HL-60 (cell line): ENCODE measurements at regions not wholly inside any gene's neighbourhood (a gene's known extent, or its start where the extent isn't known, plus 50 kb on each side); places are given as distances from the start of the nearest gene placed in this dataset.

Experiments used
- POLR2AphosphoS5 ChIP-seq: IDR thresholded peaks from 2 replicates; pipeline ENCODE4 v1.6.1; 2012; ENCODE audit warnings: low read depth
- TF ChIP-seq, protein P1 (sequence below): IDR thresholded peaks from one replicate; pipeline ENCODE4 v1.5.1; 2011; ENCODE audit warnings: low read length, control low read depth, inconsistent platforms; ENCODE audit not compliant: insufficient read depth

GRCh38 chr15:81752546-81752942 lies 293.3 kb downstream of the MEX3B start:
- TF ChIP-seq, protein P1, sequence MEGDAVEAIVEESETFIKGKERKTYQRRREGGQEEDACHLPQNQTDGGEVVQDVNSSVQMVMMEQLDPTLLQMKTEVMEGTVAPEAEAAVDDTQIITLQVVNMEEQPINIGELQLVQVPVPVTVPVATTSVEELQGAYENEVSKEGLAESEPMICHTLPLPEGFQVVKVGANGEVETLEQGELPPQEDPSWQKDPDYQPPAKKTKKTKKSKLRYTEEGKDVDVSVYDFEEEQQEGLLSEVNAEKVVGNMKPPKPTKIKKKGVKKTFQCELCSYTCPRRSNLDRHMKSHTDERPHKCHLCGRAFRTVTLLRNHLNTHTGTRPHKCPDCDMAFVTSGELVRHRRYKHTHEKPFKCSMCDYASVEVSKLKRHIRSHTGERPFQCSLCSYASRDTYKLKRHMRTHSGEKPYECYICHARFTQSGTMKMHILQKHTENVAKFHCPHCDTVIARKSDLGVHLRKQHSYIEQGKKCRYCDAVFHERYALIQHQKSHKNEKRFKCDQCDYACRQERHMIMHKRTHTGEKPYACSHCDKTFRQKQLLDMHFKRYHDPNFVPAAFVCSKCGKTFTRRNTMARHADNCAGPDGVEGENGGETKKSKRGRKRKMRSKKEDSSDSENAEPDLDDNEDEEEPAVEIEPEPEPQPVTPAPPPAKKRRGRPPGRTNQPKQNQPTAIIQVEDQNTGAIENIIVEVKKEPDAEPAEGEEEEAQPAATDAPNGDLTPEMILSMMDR = no peak
- no peak for TF ChIP-seq POLR2AphosphoS5
